ENCODE measurements at regions not wholly inside any gene's neighbourhood (a gene's known extent, or its start where the extent isn't known, plus 50 kb on each side); places are given as distances from the start of the nearest gene placed in this dataset.

GRCh38 chr2:23294238-23294637, 90.7 kb upstream of the KLHL29 start:
- no peaks in the 10 kb centered on the region for H3K4me1 ChIP-seq (ENCODE audit: control insufficient read depth, extremely low read depth, insufficient read depth, low read length)
- no peaks in the 10 kb centered on the region for H4K20me1 ChIP-seq (ENCODE audit: control insufficient read depth, extremely low read depth, insufficient read depth, low read length)
- H3K27me3 ChIP-seq (ENCODE audit: control insufficient read depth, insufficient read depth, low read length), result no peaks in the 10 kb centered on the region
- no peak overlapping the region for H3K4me2 ChIP-seq (ENCODE audit: extremely low read depth, insufficient read depth, low read length)
- no peak overlapping the region for H3K4me3 ChIP-seq (replicated peaks in 1 of 4; ENCODE audit: control extremely low read depth in 1 of 4, insufficient read depth in 1 of 4, low read depth in 3 of 4, low read length in 4 of 4)
- H3K27ac ChIP-seq (ENCODE audit: insufficient read depth, low read length), result no peak overlapping the region
- no peaks in the 10 kb centered on the region for H3K79me2 ChIP-seq (ENCODE audit: control insufficient read depth, insufficient read depth, low read length)
- no peaks in the 10 kb centered on the region for H3K36me3 ChIP-seq (ENCODE audit: control insufficient read depth, insufficient read depth, low read length)
- no peak for DNase-seq (ENCODE audit: low read depth in 2 of 2)
- TF ChIP-seq CTCF (conservative IDR thresholded peaks at IDR 0.05 in 1 of 2, IDR thresholded peaks at IDR 0.05 in 1 of 2; ENCODE audit: low read depth in 1 of 2, low read length in 2 of 2) (no peak), EZH2 (IDR thresholded peaks at IDR 0.05; ENCODE audit: low read length, missing control alignments) (no peak)
- H3K9me3 ChIP-seq (ENCODE audit: control insufficient read depth, insufficient read depth, low read depth, low read length), result no peaks in the 10 kb centered on the region
- H3K9ac ChIP-seq (ENCODE audit: insufficient read depth, low read length), result no peak overlapping the region
- H2AFZ ChIP-seq (ENCODE audit: low read length), result no peak overlapping the region

- H3K9me3 ChIP-seq (ENCODE audit: control insufficient read depth, insufficient read depth, low read depth, low read length), result no peaks in the 10 kb centered on the region
- DNase-seq (ENCODE audit: low read depth in 2 of 2), result no peak
- no peaks in the 10 kb centered on the region for H4K20me1 ChIP-seq (ENCODE audit: control insufficient read depth, extremely low read depth, insufficient read depth, low read length)
- H3K4me2 ChIP-seq (ENCODE audit: extremely low read depth, insufficient read depth, low read length), result no peak overlapping the region
- H2AFZ ChIP-seq (ENCODE audit: low read length), result no peak overlapping the region
- TF ChIP-seq EZH2 (IDR thresholded peaks at IDR 0.05; ENCODE audit: low read length, missing control alignments) (no peak), CTCF (conservative IDR thresholded peaks at IDR 0.05 in 1 of 2, IDR thresholded peaks at IDR 0.05 in 1 of 2; ENCODE audit: low read depth in 1 of 2, low read length in 2 of 2) (no peak)
- H3K9ac ChIP-seq (ENCODE audit: insufficient read depth, low read length), result no peak overlapping the region
- H3K4me1 ChIP-seq (ENCODE audit: control insufficient read depth, extremely low read depth, insufficient read depth, low read length), result no peaks in the 10 kb centered on the region
- H3K27ac ChIP-seq (ENCODE audit: insufficient read depth, low read length), result no peak overlapping the region
- no peak overlapping the region for H3K4me3 ChIP-seq (replicated peaks in 1 of 4; ENCODE audit: control extremely low read depth in 1 of 4, insufficient read depth in 1 of 4, low read depth in 3 of 4, low read length in 4 of 4)
- no peaks in the 10 kb centered on the region for H3K36me3 ChIP-seq (ENCODE audit: control insufficient read depth, insufficient read depth, low read length)
- H3K79me2 ChIP-seq (ENCODE audit: control insufficient read depth, insufficient read depth, low read length), result no peaks in the 10 kb centered on the region
- no peaks in the 10 kb centered on the region for H3K27me3 ChIP-seq (ENCODE audit: control insufficient read depth, insufficient read depth, low read length)
Measured at GRCh38 chr2:23296691-23297090, 88.3 kb upstream of the KLHL29 start.

- H2AFZ ChIP-seq (ENCODE audit: low read length), result no peak overlapping the region
- no peaks in the 10 kb centered on the region for H3K79me2 ChIP-seq (ENCODE audit: control insufficient read depth, insufficient read depth, low read length)
- no peaks in the 10 kb centered on the region for H4K20me1 ChIP-seq (ENCODE audit: control insufficient read depth, extremely low read depth, insufficient read depth, low read length)
- no peak overlapping the region for H3K4me3 ChIP-seq (replicated peaks in 1 of 4; ENCODE audit: control extremely low read depth in 1 of 4, insufficient read depth in 1 of 4, low read depth in 3 of 4, low read length in 4 of 4)
- no peaks in the 10 kb centered on the region for H3K4me1 ChIP-seq (ENCODE audit: control insufficient read depth, extremely low read depth, insufficient read depth, low read length)
- DNase-seq (ENCODE audit: low read depth in 2 of 2), result no peak
- no peak overlapping the region for H3K27ac ChIP-seq (ENCODE audit: insufficient read depth, low read length)
- no peaks in the 10 kb centered on the region for H3K36me3 ChIP-seq (ENCODE audit: control insufficient read depth, insufficient read depth, low read length)
- H3K9me3 ChIP-seq (ENCODE audit: control insufficient read depth, insufficient read depth, low read depth, low read length), result no peaks in the 10 kb centered on the region
- H3K27me3 ChIP-seq (ENCODE audit: control insufficient read depth, insufficient read depth, low read length), result no peaks in the 10 kb centered on the region
- TF ChIP-seq EZH2 (IDR thresholded peaks at IDR 0.05; ENCODE audit: low read length, missing control alignments) (no peak), CTCF (conservative IDR thresholded peaks at IDR 0.05 in 1 of 2, IDR thresholded peaks at IDR 0.05 in 1 of 2; ENCODE audit: low read depth in 1 of 2, low read length in 2 of 2) (no peak)
- no peak overlapping the region for H3K9ac ChIP-seq (ENCODE audit: insufficient read depth, low read length)
- no peak overlapping the region for H3K4me2 ChIP-seq (ENCODE audit: extremely low read depth, insufficient read depth, low read length)
Measured at GRCh38 chr2:23297112-23297511, 87.9 kb upstream of the KLHL29 start.
